ENCODE measurements at regions not wholly inside any gene's neighbourhood (a gene's known extent, or its start where the extent isn't known, plus 50 kb on each side); places are given as distances from the start of the nearest gene placed in this dataset.
"Not testable (repeated sequence)": the region's sequence is repeated elsewhere in the genome, so short reads cannot be mapped to it uniquely, and the experiment has no call there.

DNA sequence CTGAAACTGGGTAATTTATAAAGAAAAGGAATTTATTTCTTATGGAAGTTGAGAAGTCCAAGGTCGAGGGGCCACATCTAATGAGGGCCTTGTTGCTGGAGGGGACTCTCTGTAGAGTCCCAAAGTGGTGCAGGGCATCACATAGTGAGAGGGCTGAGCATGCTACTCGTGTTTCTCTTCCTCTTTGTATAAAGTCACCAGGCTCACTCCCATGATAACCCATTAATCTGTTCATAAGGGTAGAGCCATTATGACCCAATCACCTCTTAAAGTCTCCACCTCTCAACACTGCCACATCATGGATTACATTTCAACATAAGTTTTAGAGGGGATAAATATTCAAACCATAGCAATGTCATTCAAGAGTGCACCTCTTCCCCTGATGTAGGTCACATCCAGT, 79.1 kb upstream of the ATP2B1 start:
- DNase-seq = peak in 2 of 3 donors; percentile 5 to 24

GRCh38 chr12:89786177-89786810, 77.7 kb upstream of the ATP2B1 start:
- no peak for DNase-seq

GRCh38 chr12:89783359-89784060, 74.9 kb upstream of the ATP2B1 start:
- peak; percentile 55 to 81 (median 76) for DNase-seq

DNA sequence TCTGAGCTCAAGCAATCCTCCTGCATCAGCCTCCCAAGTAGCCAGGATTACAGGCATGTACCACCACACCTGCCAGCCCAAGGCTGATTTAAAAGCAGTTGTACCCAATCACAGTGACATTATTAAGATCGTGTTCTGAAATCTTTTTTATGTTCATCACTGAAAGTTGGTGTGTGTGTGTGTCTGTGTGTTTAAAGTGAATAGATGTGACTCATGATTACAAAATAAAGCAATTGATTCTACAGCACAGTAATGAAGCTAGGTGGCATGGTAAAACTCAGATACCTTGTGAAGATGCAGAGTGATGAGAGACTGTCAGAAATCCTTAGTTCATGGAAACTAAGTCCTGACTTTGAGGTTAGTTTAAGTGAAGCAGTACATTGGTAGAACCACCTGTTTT, 74.2 kb upstream of the ATP2B1 start:
- no peak for DNase-seq

DNA sequence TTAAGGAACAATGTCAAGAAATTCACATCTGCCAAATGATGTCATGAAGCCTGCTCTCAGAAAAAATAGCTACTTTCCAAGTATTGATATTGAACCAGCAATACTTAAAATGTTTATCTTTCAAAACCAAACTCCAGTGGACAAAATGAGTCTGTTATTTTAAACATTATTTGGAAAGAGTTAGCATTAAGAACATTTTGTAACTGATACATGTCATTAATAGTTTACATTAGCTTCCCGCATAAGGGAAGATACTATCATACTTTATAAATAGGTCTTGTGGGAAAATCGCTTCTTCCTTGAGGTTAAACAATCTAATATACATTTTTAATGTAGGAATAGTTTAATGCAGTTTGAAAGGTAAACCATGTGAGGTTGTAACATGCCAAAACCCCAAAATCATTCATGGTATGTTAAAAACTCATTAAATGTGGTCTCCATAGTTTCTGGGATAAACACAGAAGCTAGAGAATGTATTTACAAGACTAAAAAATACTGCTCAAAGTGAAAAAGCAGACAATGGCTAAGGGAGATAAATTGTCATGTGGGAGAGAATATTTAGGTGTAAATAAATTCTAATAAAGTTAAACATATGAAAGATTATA, 73.4 kb upstream of the ATP2B1 start:
- DNase-seq = no peak

DNA sequence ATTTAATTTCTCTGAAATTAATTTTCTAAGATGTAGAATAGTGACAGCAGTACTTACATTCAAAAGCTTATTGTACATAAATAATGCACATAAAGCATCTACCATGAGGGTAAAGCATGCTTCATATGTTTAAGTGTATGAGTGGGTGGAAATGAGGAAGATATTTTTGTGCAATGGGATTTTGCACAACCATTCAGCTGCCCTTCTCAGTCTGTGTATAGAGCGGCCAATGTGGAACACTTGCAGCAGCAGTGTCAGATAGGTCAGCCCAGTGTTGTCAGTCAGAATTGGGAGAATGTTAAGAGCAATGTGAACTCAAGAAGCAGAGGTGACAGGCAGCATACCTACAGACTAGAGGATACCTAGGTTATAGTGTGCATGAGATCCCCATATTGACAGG, 72.5 kb upstream of the ATP2B1 start:
- peak; percentile 41 to 70 (median 57) for DNase-seq

DNA sequence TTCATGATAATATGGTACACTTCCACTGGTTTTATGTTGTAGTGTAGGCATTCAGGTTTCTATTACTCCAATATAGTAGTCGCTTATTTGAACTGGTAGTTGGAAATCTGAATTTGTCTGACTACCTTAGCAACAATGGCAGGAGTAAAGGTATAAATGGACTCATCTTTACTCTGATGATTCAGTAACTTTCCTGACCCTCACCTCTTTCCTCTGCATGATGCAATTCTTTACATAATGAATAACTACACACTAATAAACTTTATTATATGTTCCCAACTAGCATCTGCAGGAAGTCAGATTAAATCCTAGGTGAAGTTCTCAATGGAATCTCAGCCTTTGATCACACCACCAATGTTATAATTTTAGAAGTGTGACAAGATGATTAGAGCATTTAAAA, 70.5 kb upstream of the ATP2B1 start:
- no peak for DNase-seq

- peak in 1 of 3 donors; percentile 22 for DNase-seq
These were observed 69.2 kb upstream of the ATP2B1 start for GRCh38 chr12:89777733-89778379.

DNA sequence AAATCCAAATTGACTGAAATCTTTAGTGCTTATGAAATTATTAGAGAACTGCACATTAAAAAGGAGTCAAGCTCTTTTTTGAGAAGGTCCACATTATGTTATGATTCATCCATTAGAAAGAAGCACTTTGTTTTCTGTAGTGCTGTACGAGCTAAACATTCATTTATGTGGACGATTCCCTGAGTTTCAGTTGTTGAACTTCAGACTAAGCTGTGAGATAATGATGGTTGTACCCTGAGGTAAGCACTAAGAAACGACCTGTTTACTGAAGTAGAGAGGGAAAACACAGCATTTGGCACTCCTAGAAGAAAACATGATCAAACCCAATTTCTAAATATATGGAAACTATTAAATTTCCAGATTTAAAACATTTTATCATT, 67.3 kb upstream of the ATP2B1 start:
- DNase-seq = no peak

DNA sequence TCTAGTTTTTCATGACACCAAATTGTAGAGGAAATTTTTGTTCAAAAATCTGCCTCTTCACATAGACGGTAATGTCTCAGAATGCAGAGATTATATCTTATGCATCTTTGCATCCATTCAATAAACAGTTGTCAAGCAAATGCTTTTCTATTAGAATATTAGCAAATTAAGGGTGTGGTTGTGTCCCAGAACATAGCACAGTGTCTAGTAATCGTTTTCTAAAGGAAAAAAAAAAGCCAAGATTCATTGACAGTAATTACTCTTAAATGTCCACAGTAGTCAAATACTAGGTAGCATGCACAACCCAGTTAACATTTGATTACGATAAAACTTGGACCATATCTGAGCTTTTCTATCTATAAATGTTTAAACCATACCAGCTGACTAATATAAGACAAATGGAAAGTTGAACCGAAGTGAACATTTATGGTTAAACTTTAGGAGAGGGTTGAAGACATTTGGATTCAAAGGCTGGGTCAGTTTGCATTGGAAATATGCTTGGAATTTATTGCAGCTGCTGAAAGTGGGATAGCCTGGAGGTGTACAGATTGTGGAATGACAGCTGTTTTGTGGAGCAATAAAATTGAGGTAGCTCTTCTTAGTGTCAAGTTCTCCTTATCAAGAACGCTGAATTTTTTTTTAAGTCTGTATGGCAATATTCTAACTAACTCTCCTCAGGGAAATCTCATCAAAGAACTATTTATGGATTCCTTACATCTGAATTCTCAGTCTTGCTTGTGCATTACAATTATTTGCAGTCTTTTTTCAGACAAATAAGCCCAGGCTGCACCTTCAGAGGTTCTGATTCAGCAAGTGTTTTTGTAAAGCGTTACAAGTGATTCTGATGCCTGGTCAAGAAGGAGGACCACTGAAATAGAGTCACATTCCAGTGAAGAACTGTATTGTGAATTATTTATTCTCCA, 66.7 kb upstream of the ATP2B1 start:
- DNase-seq = no peak

DNA sequence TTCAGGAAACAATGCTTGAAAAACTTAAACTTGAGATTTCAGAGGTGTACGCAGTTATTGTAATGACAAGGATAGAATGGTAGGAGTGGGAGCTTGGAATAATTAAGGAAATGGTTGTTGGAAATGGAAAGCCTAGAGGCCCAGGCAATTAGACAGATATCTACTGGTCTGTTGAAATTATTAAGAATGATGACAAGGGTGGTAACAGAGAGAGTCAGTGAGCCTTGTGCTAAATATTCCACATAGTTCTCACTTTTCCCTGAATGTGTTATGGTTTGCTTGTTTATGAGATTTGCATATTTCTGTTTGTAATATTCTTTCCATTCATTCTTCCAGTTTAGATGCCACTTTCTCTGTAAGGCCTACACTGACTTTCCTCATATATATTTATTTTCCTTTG, 66.0 kb upstream of the ATP2B1 start:
- no peak for DNase-seq

DNA sequence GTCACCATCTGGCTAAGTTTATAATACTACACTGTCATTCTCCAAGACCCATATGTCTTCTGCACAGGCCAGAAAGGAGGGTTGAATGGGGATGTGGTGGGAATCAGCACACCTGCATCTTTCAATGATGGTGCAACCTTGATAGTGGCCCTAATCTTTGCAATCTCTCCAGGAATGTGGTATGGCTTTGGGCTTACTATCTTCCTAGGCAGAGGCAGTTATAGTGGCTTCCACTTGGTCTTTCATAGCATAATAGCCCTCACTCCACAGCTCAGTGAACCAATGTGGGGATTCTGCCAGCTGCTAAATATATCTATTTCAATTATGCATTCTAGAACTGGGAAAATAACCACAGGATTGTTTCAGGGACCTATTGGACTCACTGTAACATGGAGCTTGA, 61.8 kb upstream of the ATP2B1 start:
- no peak for DNase-seq

DNA sequence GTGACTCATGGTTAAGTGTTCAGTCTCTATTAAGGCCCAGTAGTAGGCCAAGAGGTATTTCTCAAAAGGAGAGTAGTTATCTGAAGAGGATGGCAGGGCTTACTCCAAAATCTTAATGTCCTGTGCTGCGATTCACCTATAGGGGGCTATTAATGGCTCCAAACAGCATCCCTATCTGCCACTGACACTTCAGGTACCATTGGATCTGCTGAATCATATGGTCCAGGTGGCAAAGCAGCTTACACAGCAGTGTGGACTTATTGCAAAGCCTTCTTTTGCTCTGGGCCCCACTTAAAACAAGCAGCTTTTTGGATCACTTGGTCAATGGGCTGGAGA, 60.8 kb upstream of the ATP2B1 start:
- DNase-seq = no peak

DNA sequence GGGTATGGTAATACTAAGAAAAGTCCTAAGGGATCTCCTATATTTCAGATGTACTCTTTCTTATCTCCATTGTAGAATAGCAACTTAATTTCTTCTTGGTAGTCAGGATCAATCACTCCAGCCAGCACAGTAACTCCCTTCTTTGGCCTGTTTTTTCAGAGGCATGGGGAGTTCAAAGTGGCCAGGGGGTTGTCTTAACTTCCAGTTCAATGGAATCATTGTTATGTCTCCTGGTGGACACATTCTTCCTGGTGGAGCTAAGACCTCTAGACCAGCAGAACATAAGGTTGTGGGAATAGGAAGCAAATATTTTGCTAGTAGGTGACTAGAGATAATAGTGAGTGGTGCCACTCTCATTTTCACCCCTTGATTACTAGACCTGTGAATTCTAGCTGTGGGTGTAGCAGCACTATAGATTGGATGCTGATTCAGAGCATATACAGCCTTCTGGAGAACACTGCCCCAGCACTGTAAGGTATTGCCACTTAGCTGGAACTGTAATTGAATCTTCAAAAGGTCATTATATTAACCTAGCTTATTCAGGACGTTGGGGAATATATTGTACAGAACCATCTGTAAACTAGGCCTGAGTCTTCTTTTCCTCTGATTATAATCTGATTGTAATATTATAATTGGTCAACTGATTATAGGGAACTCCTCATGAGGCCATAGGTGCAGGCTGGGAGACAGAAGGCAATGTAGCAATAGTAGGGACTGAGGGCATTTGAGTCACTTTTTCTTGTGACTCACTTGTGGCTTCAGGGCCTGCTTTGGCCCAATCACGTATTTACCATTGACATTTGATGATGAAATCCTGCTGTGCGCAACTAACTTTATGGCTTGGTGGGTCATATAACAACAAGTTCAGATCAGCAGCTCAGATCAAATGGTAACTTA, 60.2 kb upstream of the ATP2B1 start:
- DNase-seq = peak; percentile 89 to 99 (median 97)

DNA sequence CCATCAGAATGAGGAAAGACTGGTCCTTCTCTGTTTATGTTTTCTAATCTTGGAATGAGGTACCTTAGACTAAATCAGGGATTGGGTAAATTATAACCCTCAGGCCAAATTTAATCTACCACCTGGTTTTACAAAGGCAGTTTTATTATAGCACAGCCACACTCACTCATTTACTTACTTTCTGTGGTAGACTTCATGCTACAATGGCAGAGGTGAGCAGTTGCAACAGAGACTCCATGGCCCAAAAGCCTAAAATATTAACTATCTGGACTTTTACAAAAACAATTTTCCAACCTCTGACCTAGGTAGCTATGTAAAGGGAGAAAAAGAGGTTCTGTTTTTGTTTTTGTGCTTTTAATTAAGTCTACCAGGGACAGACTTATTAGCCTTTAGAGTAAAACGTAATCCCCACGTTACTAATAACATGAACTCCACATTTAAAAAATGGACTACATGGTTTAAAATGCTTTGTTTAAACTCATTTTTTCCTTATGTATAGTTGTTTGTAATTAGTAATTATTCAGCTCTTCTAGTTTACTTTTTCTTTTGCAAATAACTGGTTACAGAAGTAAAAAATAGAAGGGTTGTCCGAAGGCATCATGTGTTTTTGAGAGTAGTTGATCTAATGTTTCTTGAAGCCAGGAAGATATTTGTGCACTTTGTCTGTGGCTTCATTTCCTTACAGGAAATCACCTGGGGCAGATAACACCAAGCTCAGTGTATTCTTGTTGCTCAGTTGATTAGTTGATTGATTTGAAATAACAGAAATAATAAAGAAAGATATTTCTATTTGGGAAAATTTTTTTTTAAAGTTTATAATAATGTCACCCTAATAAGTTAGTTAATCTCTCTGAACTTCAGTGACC, 57.6 kb upstream of the ATP2B1 start:
- no peak for DNase-seq

- DNase-seq = not testable (repeated sequence)
These were observed 55.5 kb upstream of the ATP2B1 start for GRCh38 chr12:89764164-89764563.

DNA sequence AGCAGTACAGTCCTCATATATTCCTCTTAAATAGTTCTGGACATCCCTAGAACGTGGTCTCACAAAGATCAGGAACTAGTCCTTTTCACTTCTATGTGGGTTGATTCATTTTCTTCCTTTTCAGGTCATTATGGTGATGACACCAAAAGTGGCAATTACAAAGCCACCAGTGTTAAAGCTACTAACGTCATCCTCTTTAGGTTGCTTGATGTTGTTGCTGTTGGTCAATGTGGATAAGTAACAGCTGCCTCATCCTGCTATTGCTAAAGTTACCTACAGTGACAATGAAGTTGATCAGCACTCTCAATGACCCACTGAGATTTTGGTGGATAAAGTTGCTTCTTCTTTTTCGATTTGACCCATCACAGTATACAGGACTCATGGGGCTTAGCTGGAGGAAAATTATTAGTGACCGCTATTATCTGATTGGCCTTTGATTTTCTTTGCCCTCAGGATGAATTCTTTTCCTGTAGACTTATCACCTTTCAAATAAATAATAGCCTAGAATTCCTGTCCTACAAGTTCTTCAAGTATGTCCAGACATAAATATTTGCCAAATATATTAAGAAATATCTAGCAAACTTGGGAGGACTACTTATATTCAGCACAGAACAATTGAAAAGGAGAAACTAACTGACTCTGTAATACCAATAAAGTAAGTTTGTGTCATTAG, 54.0 kb upstream of the ATP2B1 start:
- DNase-seq = peak; percentile 57 to 80 (median 77)

- DNase-seq = peak in 1 of 3 donors; percentile 31
These were observed 52.1 kb upstream of the ATP2B1 start for GRCh38 chr12:89760783-89761182.

Measured in suppressor macrophage treated with lipopolysaccharide for 1 hour (primary cell).